SU-DHL-6 (cell line): ENCODE measurements at regions not wholly inside any gene's neighbourhood (a gene's known extent, or its start where the extent isn't known, plus 50 kb on each side); places are given as distances from the start of the nearest gene placed in this dataset.

Source experiments
- EZH2phosphoT487 ChIP-seq: fragments of 200-600 bp; sonication (generic), shearing (Covaris generic); conservative IDR thresholded peaks from 2 replicates; pipeline ENCODE4 v1.6.1; 2018; ENCODE audit warnings: mild to moderate bottlenecking, antibody characterized with exemption, low read length, moderate library complexity, mixed read lengths
- TF ChIP-seq, protein P1 (sequence below): fragments of 200-600 bp; sonication (generic); IDR thresholded peaks from one replicate; pipeline ENCODE4 v1.5.1; 2017; ENCODE audit warnings: antibody characterized with exemption, mild to moderate bottlenecking, low read length, moderate library complexity; ENCODE audit not compliant: insufficient read depth, poor library complexity, severe bottlenecking

DNA sequence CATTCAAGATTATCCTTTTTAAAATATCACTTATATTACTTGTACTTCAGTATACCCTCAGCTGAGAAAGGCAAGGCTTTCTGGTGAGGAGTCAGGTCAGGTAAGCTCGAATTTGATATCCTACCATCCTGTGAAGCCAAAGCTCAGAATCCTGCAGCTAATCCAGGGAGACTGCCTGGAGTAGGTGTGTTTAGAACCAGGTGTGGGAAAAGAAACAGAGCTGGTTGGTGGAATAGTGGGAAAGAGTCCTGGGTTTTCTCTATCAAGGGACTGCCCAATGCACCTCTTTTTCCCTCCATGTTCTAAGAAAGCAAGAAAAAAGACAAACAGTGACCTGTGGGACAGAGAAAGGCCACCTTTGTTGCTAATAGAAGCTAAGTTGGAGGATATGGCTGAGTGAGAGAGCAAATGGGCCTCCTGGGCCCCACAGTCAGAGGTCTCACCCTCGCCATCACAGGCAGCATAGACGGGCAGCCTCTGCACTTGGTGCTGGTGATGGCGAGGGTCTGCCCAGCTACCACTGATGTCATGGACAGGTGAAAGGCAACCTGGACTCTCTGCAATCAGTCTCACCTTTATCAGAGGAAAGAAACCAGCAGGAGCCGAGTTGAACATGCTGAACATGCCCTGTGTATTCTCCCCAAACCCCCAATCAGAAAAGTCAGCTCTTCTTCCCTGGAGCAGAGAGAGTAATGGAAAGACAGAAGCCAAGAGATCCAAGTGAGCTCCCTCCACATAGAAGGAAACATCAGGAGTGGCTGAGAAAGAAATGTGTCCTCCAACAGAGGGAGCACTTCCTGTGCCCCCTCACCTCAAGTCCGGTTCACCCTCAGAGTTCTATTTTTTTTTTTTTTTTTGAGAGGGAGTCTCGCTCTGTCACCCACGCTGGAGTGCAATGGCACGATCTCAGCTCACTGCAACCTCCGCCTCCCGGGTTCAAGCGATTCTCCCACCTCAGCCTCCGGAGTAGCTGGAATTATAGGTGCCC, 491.3 kb downstream of the BUD13 start:
- TF ChIP-seq, protein P1, sequence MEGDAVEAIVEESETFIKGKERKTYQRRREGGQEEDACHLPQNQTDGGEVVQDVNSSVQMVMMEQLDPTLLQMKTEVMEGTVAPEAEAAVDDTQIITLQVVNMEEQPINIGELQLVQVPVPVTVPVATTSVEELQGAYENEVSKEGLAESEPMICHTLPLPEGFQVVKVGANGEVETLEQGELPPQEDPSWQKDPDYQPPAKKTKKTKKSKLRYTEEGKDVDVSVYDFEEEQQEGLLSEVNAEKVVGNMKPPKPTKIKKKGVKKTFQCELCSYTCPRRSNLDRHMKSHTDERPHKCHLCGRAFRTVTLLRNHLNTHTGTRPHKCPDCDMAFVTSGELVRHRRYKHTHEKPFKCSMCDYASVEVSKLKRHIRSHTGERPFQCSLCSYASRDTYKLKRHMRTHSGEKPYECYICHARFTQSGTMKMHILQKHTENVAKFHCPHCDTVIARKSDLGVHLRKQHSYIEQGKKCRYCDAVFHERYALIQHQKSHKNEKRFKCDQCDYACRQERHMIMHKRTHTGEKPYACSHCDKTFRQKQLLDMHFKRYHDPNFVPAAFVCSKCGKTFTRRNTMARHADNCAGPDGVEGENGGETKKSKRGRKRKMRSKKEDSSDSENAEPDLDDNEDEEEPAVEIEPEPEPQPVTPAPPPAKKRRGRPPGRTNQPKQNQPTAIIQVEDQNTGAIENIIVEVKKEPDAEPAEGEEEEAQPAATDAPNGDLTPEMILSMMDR, result no peak
- no peak for TF ChIP-seq EZH2phosphoT487
